H1 (cell line): ENCODE measurements at regions not wholly inside any gene's neighbourhood (a gene's known extent, or its start where the extent isn't known, plus 50 kb on each side); places are given as distances from the start of the nearest gene placed in this dataset.

Experiments used
- CTCF ChIA-PET: fragments of 300-600 bp; sonication (Branson Sonifier 250); formaldehyde crosslinking; loops from one replicate; lab custom pipeline; 2021; ENCODE audit not compliant: partially characterized antibody; lab: Charles Lee
- POLR2A ChIA-PET: fragments of 300-600 bp; sonication (Branson Sonifier 250); formaldehyde crosslinking; loops from one replicate; lab custom pipeline; 2021; ENCODE audit warnings: inconsistent platforms; ENCODE audit not compliant: partially characterized antibody; lab: Charles Lee
- DNase-seq, 2 experiments: peaks; one replicate each; pipeline versions ENCODE4 v3.0.0 to v3.0.0-alpha.2; 2010 to 2022; ENCODE audit warnings: low spot score in 2 of 2, low read depth in 1 of 2, mixed read lengths in 1 of 2
- FAIRE-seq: peaks from 2 replicates; lab custom pipeline; 2011; peaks lifted over from hg19 to GRCh38; lab: Jason Lieb, UNC
- H2AFZ ChIP-seq: 2 replicates; pipeline ENCODE4 v1.8.1; 2012; ENCODE audit warnings: low read length, inconsistent platforms
- H2AK5ac ChIP-seq: 2 replicates; pipeline ENCODE4 v1.6.1; 2013; ENCODE audit warnings: low read depth, low read length
- H2BK120ac ChIP-seq: replicated peaks from 2 replicates; pipeline ENCODE3; 2013; ENCODE audit warnings: low read depth, low read length, inconsistent platforms
- H2BK12ac ChIP-seq: 2 replicates; pipeline ENCODE4 v1.6.1; 2013; ENCODE audit warnings: low read depth, low read length
- H2BK15ac ChIP-seq: 2 replicates; pipeline ENCODE4 v1.6.1; 2013; ENCODE audit warnings: low read length
- H2BK20ac ChIP-seq: 2 replicates; pipeline ENCODE4 v1.6.1; 2013; ENCODE audit warnings: low read length
- H2BK5ac ChIP-seq: 2 replicates; pipeline ENCODE4 v1.6.1; 2013; ENCODE audit warnings: low read depth, low read length
- H3K14ac ChIP-seq: 2 replicates; pipeline ENCODE4 v1.6.1; 2013; ENCODE audit warnings: inconsistent platforms; ENCODE audit not compliant: insufficient read length
- H3K18ac ChIP-seq: 2 replicates; pipeline ENCODE4 v1.6.1; 2013; ENCODE audit warnings: low read length; ENCODE audit errors: extremely low read depth
- H3K23ac ChIP-seq: 2 replicates; pipeline ENCODE4 v1.6.1; 2013; ENCODE audit warnings: inconsistent platforms; ENCODE audit not compliant: insufficient read length
- H3K23me2 ChIP-seq: 2 replicates; pipeline ENCODE4 v1.6.1; 2013; ENCODE audit warnings: low read depth, low read length
- H3K27ac ChIP-seq: 2 replicates; pipeline ENCODE4 v1.6.1; 2011; ENCODE audit warnings: low read depth, low read length, inconsistent platforms
- H3K27me3 ChIP-seq, 4 experiments: replicated peaks in 1 of 4; 1 replicate in 1 of 4; 2 replicates in 3 of 4; pipeline versions ENCODE4 v1.6.1 to v1.8.1; 2011 to 2013; ENCODE audit warnings: low read length in 3 of 4, mild to moderate bottlenecking in 3 of 4, inconsistent platforms in 2 of 4, mixed read lengths in 2 of 4, moderate library complexity in 1 of 4; ENCODE audit not compliant: control insufficient read depth in 3 of 4, insufficient read depth in 3 of 4; ENCODE audit errors: extremely low read depth in 1 of 4
- H3K36me3 ChIP-seq, 4 experiments: 2 replicates each; pipeline versions ENCODE4 v1.6.1 to v1.8.1; 2011 to 2013; ENCODE audit warnings: mild to moderate bottlenecking in 4 of 4, low read length in 3 of 4, moderate library complexity in 2 of 4, control low read depth in 1 of 4, inconsistent platforms in 1 of 4; ENCODE audit not compliant: insufficient read depth in 4 of 4, control insufficient read depth in 2 of 4
- H3K4ac ChIP-seq: replicated peaks from 2 replicates; pipeline ENCODE3; 2013; ENCODE audit warnings: low read length, low read depth, mixed read lengths, inconsistent platforms; ENCODE audit not compliant: insufficient read length
- H3K4me1 ChIP-seq, 4 experiments: replicated peaks in 1 of 4; 1 replicate in 1 of 4; 2 replicates in 3 of 4; pipeline versions ENCODE4 v1.6.1 to v1.8.1; 2011 to 2013; ENCODE audit warnings: low read length in 3 of 4, inconsistent platforms in 2 of 4, mixed read lengths in 1 of 4; ENCODE audit not compliant: insufficient read depth in 4 of 4, control insufficient read depth in 3 of 4
- H3K4me2 ChIP-seq, 2 experiments: 2 replicates each; pipeline versions ENCODE4 v1.6.1 to v1.8.1; 2011 to 2013; ENCODE audit warnings: low read depth in 2 of 2, low read length in 2 of 2, control low read depth in 1 of 2, inconsistent platforms in 1 of 2, mild to moderate bottlenecking in 1 of 2; ENCODE audit not compliant: insufficient read depth in 1 of 2
- H3K4me3 ChIP-seq, 4 experiments: fragments of 200-600, 300-600 bp in 1 of 4; sonication (generic), shearing (Covaris generic), sonication (Bioruptor Twin) in 1 of 4; 2 replicates each; pipeline versions ENCODE4 v1.5.1 to v1.8.1; 2011 to 2016; ENCODE audit warnings: low read length in 4 of 4, low read depth in 3 of 4, control low read depth in 2 of 4, inconsistent platforms in 2 of 4, mild to moderate bottlenecking in 2 of 4, mixed read lengths in 1 of 4, moderate library complexity in 1 of 4; ENCODE audit not compliant: insufficient read depth in 2 of 4; ENCODE audit errors: extremely low read depth in 1 of 4
- H3K56ac ChIP-seq: replicated peaks from 2 replicates; pipeline ENCODE3; 2013; ENCODE audit warnings: low read depth, mild to moderate bottlenecking, mixed read lengths, low read length, inconsistent platforms; ENCODE audit not compliant: insufficient read length
- H3K79me1 ChIP-seq: 2 replicates; pipeline ENCODE4 v1.6.1; 2013; ENCODE audit warnings: low read depth, low read length, control low read depth
- H3K79me2 ChIP-seq, 2 experiments: 2 replicates each; pipeline versions ENCODE4 v1.6.1 to v1.8.1; 2012 to 2013; ENCODE audit warnings: low read length in 2 of 2, mild to moderate bottlenecking in 2 of 2, inconsistent platforms in 1 of 2; ENCODE audit not compliant: insufficient read depth in 2 of 2, control insufficient read depth in 1 of 2
- H3K9ac ChIP-seq, 4 experiments: replicated peaks in 1 of 4; 1 replicate in 1 of 4; 2 replicates in 3 of 4; pipeline versions ENCODE4 v1.6.1 to v1.8.1; 2011 to 2013; ENCODE audit warnings: low read depth in 3 of 4, low read length in 3 of 4, control low read depth in 2 of 4, mild to moderate bottlenecking in 2 of 4, moderate library complexity in 2 of 4, inconsistent platforms in 1 of 4; ENCODE audit errors: extremely low read depth in 1 of 4
- H3K9me3 ChIP-seq, 2 experiments: 2 replicates each; pipeline versions ENCODE4 v1.6.1 to v1.8.1; 2012 to 2013; ENCODE audit warnings: mild to moderate bottlenecking in 2 of 2, moderate library complexity in 2 of 2, control low read depth in 1 of 2, inconsistent platforms in 1 of 2, low read depth in 1 of 2, low read length in 1 of 2, mixed read lengths in 1 of 2; ENCODE audit not compliant: insufficient read depth in 2 of 2
- H4K20me1 ChIP-seq, 2 experiments: replicated peaks in 1 of 2; 2 replicates each; pipeline versions ENCODE3 to v1.8.1; 2011 to 2013; ENCODE audit warnings: inconsistent platforms in 2 of 2, low read length in 2 of 2, mild to moderate bottlenecking in 1 of 2; ENCODE audit not compliant: insufficient read depth in 2 of 2, control insufficient read depth in 1 of 2
- H4K5ac ChIP-seq: 2 replicates; pipeline ENCODE4 v1.6.1; 2013; ENCODE audit warnings: low read length, low read depth, mixed read lengths, inconsistent platforms; ENCODE audit not compliant: insufficient read length
- H4K8ac ChIP-seq: 2 replicates; pipeline ENCODE4 v1.8.0; 2013; ENCODE audit warnings: mild to moderate bottlenecking, moderate library complexity, low read length, inconsistent platforms; ENCODE audit not compliant: insufficient read depth; ENCODE audit errors: extremely low read depth
- H4K91ac ChIP-seq: replicated peaks from 2 replicates; pipeline ENCODE3; 2013; ENCODE audit warnings: low read length, mixed read lengths, inconsistent platforms; ENCODE audit not compliant: insufficient read length
- CHD2 ChIP-seq: IDR thresholded peaks from 2 replicates; pipeline ENCODE4 v1.6.1; 2012; ENCODE audit warnings: low read length, improper control_type of control experiment
- NANOG ChIP-seq: IDR thresholded peaks from 2 replicates; pipeline ENCODE4 v1.6.1; 2011; ENCODE audit warnings: low read length, low read depth, mild to moderate bottlenecking, inconsistent platforms; ENCODE audit not compliant: insufficient read depth, poor library complexity, severe bottlenecking
- WGBS, 2 experiments: shearing (Covaris generic) in 1 of 2; methylation state at CpG; one replicate each; pipeline versions ENCODE4 v1.1.6 to v1.1.7; 2013 to 2015; ENCODE audit warnings: low lambda C conversion rate in 2 of 2, mixed read lengths in 2 of 2, inconsistent platforms in 1 of 2, low coverage in 1 of 2, missing lambda C conversion rate in 1 of 2; ENCODE audit not compliant: insufficient replicate concordance in 2 of 2, insufficient coverage in 1 of 2, insufficient read length in 1 of 2; ENCODE audit errors: extremely low coverage in 1 of 2, missing lambda C conversion rate in 1 of 2; 5-methylcytosine and 5-hydroxymethylcytosine counted together

- TF ChIP-seq CHD2: no peak
- TF ChIP-seq NANOG: no peak
- TF ChIP-seq, all 59 proteins: peak for 0
- peaks cover 3 to 6% of the 10 kb centered on the region in 2 experiments; a peak in 2 of 4 replicates for H3K9me3 ChIP-seq
- H3K79me1 ChIP-seq: no peaks in the 10 kb centered on the region
- no peak overlapping the region for H3K18ac ChIP-seq
- H2BK12ac ChIP-seq: no peak overlapping the region
- no peak overlapping the region for H2AFZ ChIP-seq
- ChIA-PET CTCF (no interaction called here), POLR2A (no interaction called here)
- 85% methylated on average over 1 of the region's 1 CpG; no CpG with 5 or more reads in 1 of the 2 experiments for WGBS, 2 experiments
- no peak overlapping the region for H4K5ac ChIP-seq
- H3K14ac ChIP-seq: no peak overlapping the region
- no peaks in the 10 kb centered on the region for H3K4me1 ChIP-seq
- H2AK5ac ChIP-seq: no peak overlapping the region
- no peak overlapping the region for H3K9ac ChIP-seq
- H2BK15ac ChIP-seq: no peak overlapping the region
- DNase-seq (no peak), FAIRE-seq (no peak)
- no peak overlapping the region for H4K91ac ChIP-seq
- H2BK20ac ChIP-seq: no peak overlapping the region
- no peak overlapping the region for H4K8ac ChIP-seq
- H3K27ac ChIP-seq: no peak overlapping the region
- no peak overlapping the region for H3K4me2 ChIP-seq
- no peak overlapping the region for H3K4ac ChIP-seq
- no peaks in the 10 kb centered on the region for H4K20me1 ChIP-seq
- no peak overlapping the region for H2BK120ac ChIP-seq
- H3K56ac ChIP-seq: no peak overlapping the region
- H3K23me2 ChIP-seq: no peaks in the 10 kb centered on the region
- H3K36me3 ChIP-seq: no peaks in the 10 kb centered on the region
- H3K4me3 ChIP-seq: no peak overlapping the region
- no peak overlapping the region for H3K23ac ChIP-seq
- H2BK5ac ChIP-seq: no peak overlapping the region
- H3K27me3 ChIP-seq: no peaks in the 10 kb centered on the region
- no peaks in the 10 kb centered on the region for H3K79me2 ChIP-seq
Observed at GRCh38 chr11:21736404-21736803, 456.5 kb upstream of the ANO5 start.
